ENCODE measurements at regions not wholly inside any gene's neighbourhood (a gene's known extent, or its start where the extent isn't known, plus 50 kb on each side); places are given as distances from the start of the nearest gene placed in this dataset.

GRCh38 chr2:58480141-58480540 is 239.0 kb upstream of the FANCL start:
- Histone ChIP-seq H3K4me1 (ENCODE audit: insufficient read depth, low read length, severe bottlenecking) (no peaks in the 10 kb centered on the region), H3K27me3 (ENCODE audit: insufficient read depth, low read length) (no peaks in the 10 kb centered on the region), H3K4me2 (ENCODE audit: low read length) (no peak overlapping the region), H3K4me3 (ENCODE audit: low read depth, low read length, poor library complexity, severe bottlenecking) (no peak overlapping the region), H3K27ac (ENCODE audit: low read depth, low read length, poor library complexity, severe bottlenecking) (no peak overlapping the region), H3K9me2 (ENCODE audit: low read depth, low read length) (no peaks in the 10 kb centered on the region), H3K9ac (ENCODE audit: low read length) (no peak overlapping the region), H3K36me3 (ENCODE audit: insufficient read depth, low read length) (no peaks in the 10 kb centered on the region), H2AFZ (ENCODE audit: low read length) (no peak overlapping the region), H4K20me1 (ENCODE audit: insufficient read depth, low read length) (no peaks in the 10 kb centered on the region), H3K79me2 (ENCODE audit: insufficient read depth, low read length) (no peaks in the 10 kb centered on the region), H3K9me3 (ENCODE audit: low read length) (no peaks in the 10 kb centered on the region), H3F3A (ENCODE audit: insufficient read depth, low read length) (no peaks in the 10 kb centered on the region)
- TF ChIP-seq CTCF (IDR thresholded peaks at IDR 0.05; ENCODE audit: low read length) (no peak), EZH2 (IDR thresholded peaks at IDR 0.05; ENCODE audit: borderline replicate concordance, low read length) (no peak)

- no peaks in the 10 kb centered on the region for H3K9me3 ChIP-seq (ENCODE audit: low read length)
- H3F3A ChIP-seq (ENCODE audit: insufficient read depth, low read length) = no peaks in the 10 kb centered on the region
- no peak overlapping the region for H2AFZ ChIP-seq (ENCODE audit: low read length)
- H3K79me2 ChIP-seq (ENCODE audit: insufficient read depth, low read length) = no peaks in the 10 kb centered on the region
- H3K27ac ChIP-seq (ENCODE audit: low read depth, low read length, poor library complexity, severe bottlenecking) = no peak overlapping the region
- no peaks in the 10 kb centered on the region for H3K9me2 ChIP-seq (ENCODE audit: low read depth, low read length)
- no peaks in the 10 kb centered on the region for H3K4me1 ChIP-seq (ENCODE audit: insufficient read depth, low read length, severe bottlenecking)
- no peaks in the 10 kb centered on the region for H3K27me3 ChIP-seq (ENCODE audit: insufficient read depth, low read length)
- no peak overlapping the region for H3K4me3 ChIP-seq (ENCODE audit: low read depth, low read length, poor library complexity, severe bottlenecking)
- TF ChIP-seq EZH2 (IDR thresholded peaks at IDR 0.05; ENCODE audit: borderline replicate concordance, low read length) (no peak), CTCF (IDR thresholded peaks at IDR 0.05; ENCODE audit: low read length) (no peak)
- H4K20me1 ChIP-seq (ENCODE audit: insufficient read depth, low read length) = no peaks in the 10 kb centered on the region
- no peak overlapping the region for H3K9ac ChIP-seq (ENCODE audit: low read length)
- H3K36me3 ChIP-seq (ENCODE audit: insufficient read depth, low read length) = no peaks in the 10 kb centered on the region
- H3K4me2 ChIP-seq (ENCODE audit: low read length) = no peak overlapping the region
Measured at GRCh38 chr2:58479535-58480140, 238.5 kb upstream of the FANCL start.

- Histone ChIP-seq H3K4me3 (ENCODE audit: low read depth, low read length, poor library complexity, severe bottlenecking) (no peak overlapping the region), H4K20me1 (ENCODE audit: insufficient read depth, low read length) (no peaks in the 10 kb centered on the region)
- no peak for TF ChIP-seq CTCF (IDR thresholded peaks at IDR 0.05; ENCODE audit: low read length)
- no peak for TF ChIP-seq EZH2 (IDR thresholded peaks at IDR 0.05; ENCODE audit: borderline replicate concordance, low read length)
Measured at GRCh38 chr2:58476556-58476955, 235.4 kb upstream of the FANCL start.

More at GRCh38 chr2:58476556-58476955, 235.4 kb upstream of the FANCL start:
- Histone ChIP-seq H3K4me2 (ENCODE audit: low read length) (no peak overlapping the region), H3K9me2 (ENCODE audit: low read depth, low read length) (no peaks in the 10 kb centered on the region), H3K4me1 (ENCODE audit: insufficient read depth, low read length, severe bottlenecking) (no peaks in the 10 kb centered on the region), H3K27me3 (ENCODE audit: insufficient read depth, low read length) (no peaks in the 10 kb centered on the region), H3K9me3 (ENCODE audit: low read length) (no peaks in the 10 kb centered on the region), H3F3A (ENCODE audit: insufficient read depth, low read length) (no peaks in the 10 kb centered on the region), H3K9ac (ENCODE audit: low read length) (no peak overlapping the region), H2AFZ (ENCODE audit: low read length) (no peak overlapping the region), H3K36me3 (ENCODE audit: insufficient read depth, low read length) (no peaks in the 10 kb centered on the region), H3K27ac (ENCODE audit: low read depth, low read length, poor library complexity, severe bottlenecking) (no peak overlapping the region), H3K79me2 (ENCODE audit: insufficient read depth, low read length) (no peaks in the 10 kb centered on the region)

All from OCI-LY1 (cell line).